NT2/D1 (cell line): ENCODE measurements at regions not wholly inside any gene's neighbourhood (a gene's known extent, or its start where the extent isn't known, plus 50 kb on each side); places are given as distances from the start of the nearest gene placed in this dataset.

Source experiments
- SUZ12 ChIP-seq: IDR thresholded peaks from 2 replicates; pipeline ENCODE4 v1.6.1; 2011; ENCODE audit not compliant: insufficient read length, insufficient read depth; ENCODE audit errors: extremely low read depth
- YY1 ChIP-seq: IDR thresholded peaks from 2 replicates; pipeline ENCODE4 v1.6.1; 2011; ENCODE audit not compliant: insufficient read length, insufficient read depth
- ZNF274 ChIP-seq: IDR thresholded peaks from 2 replicates; pipeline ENCODE4 v1.6.1; 2011; ENCODE audit warnings: mild to moderate bottlenecking, low read depth, low read length

GRCh38 chr14:101439023-101439422 is 122.3 kb upstream of the DIO3 start:
- TF ChIP-seq ZNF274 (no peak), YY1 (no peak), SUZ12 (no peak)
